ENCODE measurements at regions not wholly inside any gene's neighbourhood (a gene's known extent, or its start where the extent isn't known, plus 50 kb on each side); places are given as distances from the start of the nearest gene placed in this dataset.
"Not testable (repeated sequence)": the region's sequence is repeated elsewhere in the genome, so short reads cannot be mapped to it uniquely, and the experiment has no call there.

GRCh38 chr12:127133675-127134335 is 1133.2 kb upstream of the TMEM132C start:
- DNase-seq, result no peak

GRCh38 chr12:127140864-127141484 is 1126.0 kb upstream of the TMEM132C start:
- not testable (repeated sequence) for DNase-seq

DNA sequence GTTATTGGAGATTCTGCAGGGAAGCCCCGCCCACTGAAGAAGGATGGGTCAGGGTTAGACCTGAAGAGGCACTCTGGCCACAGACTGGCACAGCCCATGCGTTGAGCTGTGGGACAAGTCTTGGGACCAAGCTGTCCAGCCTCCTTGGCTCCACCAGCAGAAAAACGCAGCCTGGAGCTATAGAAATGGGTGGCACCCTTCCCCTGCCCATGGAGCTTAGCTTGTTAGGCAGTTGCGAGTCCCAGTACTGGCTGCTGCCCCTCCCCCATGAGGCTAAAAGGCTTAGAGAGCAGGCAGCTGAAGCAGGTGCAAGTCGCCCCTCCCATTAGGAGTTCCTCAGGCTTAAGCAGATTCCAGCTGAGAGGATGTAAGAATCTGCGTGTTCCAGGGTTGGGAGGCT is 1124.0 kb upstream of the TMEM132C start:
- DNase-seq, result no peak

- DNase-seq, result no peak
These were observed 1122.2 kb upstream of the TMEM132C start for GRCh38 chr12:127144770-127145169.

DNA sequence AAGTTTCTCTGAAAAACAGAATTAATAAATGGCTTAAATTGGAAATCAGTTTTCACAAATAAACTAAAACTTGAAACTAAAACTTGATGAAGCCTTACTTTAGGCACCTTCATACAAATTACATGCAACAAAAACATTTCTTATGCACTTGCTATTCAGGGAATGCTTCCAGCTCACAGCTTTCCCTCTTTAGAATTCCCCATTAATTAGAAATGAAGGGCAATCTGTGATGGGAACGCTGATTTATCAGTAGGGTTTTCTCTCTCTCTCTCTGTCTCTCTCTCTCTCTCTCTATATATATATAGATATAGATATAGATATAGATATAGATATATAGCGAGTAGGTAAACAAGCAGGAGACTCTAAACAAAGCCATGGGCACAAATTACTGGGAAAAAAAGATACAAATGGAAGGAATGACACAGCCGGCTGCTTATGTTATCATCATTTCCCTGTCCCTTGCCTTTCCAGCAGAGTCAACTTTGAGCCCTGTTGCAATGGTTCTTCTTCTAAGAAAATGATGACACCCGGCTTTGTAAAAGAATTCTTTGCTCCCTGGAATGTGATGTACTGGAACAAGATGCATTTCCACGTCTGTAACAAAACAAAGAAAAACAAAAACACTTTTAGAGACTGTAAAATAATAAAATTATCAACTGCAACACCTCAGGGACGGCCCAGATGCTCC is 1121.6 kb upstream of the TMEM132C start:
- no peak for DNase-seq

DNA sequence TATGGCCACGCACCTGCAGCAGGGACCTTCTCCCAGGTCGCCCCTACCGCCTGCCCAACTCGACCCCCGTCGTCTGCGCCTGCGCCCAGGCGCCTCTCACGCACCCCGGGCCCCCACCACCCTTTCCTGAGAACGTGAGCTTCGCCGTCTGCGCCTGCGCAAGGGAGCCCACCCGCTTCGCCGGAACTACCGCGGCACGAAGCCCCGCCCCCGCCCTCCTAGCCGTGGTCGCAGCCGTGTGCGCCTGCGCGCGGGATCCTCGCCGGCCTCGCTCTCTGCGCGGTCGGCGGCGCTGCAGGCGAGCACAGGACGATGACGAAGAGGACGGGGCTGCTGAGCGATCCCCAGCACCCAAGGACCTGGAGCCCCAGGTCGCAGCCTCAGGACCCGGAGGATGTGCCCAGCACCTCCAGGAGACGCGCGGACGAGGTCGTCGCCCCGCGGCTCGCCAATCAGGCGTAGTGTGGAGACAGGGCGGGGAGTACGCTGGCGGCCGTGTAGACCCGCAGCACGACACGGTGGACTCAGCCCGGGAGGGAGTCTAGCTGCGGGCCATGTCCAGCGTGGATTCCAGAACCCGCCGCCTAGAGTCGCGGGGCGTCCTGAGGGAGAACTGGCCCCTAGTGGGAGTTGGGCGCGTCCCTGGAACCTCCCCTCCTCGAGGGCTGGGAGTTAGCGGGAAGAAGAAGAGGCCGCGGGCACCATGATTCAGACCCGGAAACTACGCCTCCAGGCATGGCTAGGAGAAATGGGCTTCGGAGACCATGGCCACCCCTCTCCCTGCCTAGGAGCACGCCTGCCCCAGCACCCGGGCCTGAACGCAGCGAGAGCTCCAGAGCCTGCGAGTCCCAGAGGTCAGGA is 1120.8 kb upstream of the TMEM132C start:
- DNase-seq, result peak; percentile 73

DNA sequence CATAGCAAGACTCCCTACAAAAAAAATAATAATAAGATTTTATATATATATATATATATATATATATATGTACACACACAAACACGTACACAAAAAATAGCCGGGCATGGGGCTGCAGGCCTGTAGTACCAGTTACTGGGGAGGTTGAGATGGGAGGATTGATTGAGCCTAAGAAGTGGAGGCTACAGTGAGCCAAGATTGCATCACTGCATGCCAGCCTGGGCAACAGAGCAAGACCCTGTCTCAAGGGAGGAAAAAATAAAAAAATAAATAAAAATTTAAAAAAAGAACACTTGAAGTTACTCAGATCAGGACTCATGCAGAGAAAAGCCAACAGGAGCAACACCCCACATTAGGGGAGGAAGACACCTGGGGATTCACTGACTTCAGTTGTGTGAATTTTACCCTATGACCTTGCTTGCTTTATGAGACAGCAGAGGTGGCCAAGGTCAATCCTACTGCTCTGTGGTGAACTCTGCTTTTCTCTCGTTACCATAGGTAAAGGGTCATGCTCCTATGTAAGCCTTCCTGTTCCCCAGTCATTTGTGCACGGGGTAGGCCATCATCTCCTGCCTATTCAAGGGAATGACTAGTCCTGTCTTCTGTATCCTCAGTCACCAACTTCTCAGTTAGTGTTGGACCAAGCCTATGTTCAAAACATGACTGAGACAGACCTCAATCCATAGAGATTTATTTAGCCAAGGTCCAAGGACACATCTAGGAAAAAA is 1119.8 kb upstream of the TMEM132C start:
- no peak for DNase-seq

DNA sequence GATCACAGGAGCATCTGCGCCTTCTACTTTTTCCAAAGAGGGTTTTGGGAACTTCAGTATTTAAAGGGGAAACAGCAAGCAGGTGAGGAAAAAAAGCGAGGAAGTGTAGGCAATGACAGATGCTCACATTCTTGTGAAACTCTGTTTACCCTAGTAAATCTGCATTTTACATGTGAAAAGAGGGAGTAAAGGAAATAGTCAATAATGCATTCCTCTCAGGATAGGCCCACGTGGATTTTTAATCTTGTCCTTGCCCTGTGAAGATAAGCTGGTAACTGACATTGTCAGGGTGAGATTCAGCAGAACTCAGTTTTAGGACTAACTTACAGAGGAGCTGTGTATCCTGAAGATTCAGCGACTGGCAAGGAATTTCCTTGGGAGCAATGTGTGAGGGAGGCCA is 1119.2 kb upstream of the TMEM132C start:
- no peak for DNase-seq

DNA sequence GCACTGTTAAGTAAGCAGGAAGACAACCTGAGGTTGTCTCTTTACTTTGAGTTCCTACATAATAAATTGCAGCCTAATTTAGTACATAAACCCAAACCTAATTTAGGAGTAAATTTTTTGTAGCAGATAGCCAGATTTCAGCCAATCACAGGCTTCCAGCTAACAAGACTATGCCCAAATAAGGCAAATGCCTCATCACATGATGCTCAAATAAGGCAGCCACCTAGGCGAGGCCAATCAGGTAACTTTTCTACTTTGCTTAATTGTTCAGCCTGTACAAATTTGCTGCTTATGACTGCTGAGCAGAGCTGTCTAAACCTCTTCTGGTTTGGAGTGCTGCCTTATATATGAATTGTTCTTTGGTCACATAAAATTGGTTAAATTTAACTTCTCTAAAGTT is 1118.7 kb upstream of the TMEM132C start:
- no peak for DNase-seq

GRCh38 chr12:127149226-127149964 is 1117.6 kb upstream of the TMEM132C start:
- no peak for DNase-seq

DNA sequence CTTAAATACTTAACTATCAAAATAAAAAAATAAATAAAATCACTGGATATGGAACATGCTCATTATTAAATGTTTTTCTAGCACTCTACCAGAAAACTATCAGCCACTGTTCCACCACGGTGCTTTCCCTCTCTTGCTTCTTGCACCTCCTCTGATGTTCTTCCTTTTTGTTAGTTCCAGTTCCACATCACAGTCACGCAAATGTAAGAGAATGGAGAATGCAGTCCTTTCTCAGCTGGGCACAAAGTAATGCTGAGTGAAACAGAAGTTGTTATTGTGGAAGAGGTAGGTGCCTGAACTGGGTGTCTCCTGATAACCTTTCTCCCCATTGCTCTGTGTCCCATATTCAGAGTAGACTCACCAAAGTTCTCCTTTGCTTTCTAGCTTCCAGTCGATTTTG is 1116.9 kb upstream of the TMEM132C start:
- DNase-seq, result no peak

GRCh38 chr12:127150479-127150878 is 1116.5 kb upstream of the TMEM132C start:
- no peak for DNase-seq

- DNase-seq, result no peak
These were observed 1116.0 kb upstream of the TMEM132C start for GRCh38 chr12:127150956-127151355.

GRCh38 chr12:127153996-127154395 is 1113.0 kb upstream of the TMEM132C start:
- no peak for DNase-seq

- DNase-seq, result not testable (repeated sequence)
These were observed 1112.1 kb upstream of the TMEM132C start for GRCh38 chr12:127154830-127155229.

- DNase-seq, result not testable (repeated sequence)
These were observed 1110.9 kb upstream of the TMEM132C start for GRCh38 chr12:127155935-127156619.

DNA sequence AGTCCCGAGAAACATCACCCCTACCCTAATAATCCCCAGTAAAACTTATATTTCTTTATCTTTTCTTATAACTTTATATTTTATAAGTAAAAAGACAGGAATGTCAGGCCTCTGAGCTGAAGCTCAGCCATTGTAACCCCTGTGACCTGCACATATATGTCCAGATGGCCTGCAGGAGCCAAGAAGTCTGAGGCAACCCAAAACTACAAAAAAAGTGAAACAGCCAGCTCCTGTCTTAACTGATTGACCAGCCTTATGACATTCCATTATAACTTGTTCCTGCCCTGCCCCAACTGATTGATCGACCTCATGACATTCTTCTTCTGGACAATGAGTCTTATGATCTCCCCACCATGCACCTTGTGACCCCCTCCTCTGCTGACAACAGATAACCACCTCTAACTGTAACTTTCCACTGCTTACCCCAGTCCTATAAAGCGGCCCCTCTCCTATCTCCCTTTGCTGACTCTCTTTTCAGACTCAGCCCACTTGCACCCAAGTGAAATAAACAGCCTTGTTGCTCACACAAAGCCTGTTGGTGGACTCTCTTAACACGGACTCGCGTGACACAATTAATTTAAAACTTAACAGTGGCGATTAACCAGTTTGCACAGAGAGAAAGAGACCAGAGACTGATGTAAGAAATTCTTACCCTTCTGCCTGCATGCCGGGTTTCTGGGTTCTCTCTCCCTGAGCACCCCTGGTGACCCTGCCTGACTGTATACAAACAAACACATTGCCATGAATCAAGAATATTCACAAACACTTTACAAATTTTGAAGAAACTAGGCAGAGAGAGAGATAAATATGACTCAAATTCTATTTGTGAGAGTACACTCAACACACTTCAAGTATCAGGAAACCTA is 1109.2 kb upstream of the TMEM132C start:
- DNase-seq, result not testable (repeated sequence)

DNA sequence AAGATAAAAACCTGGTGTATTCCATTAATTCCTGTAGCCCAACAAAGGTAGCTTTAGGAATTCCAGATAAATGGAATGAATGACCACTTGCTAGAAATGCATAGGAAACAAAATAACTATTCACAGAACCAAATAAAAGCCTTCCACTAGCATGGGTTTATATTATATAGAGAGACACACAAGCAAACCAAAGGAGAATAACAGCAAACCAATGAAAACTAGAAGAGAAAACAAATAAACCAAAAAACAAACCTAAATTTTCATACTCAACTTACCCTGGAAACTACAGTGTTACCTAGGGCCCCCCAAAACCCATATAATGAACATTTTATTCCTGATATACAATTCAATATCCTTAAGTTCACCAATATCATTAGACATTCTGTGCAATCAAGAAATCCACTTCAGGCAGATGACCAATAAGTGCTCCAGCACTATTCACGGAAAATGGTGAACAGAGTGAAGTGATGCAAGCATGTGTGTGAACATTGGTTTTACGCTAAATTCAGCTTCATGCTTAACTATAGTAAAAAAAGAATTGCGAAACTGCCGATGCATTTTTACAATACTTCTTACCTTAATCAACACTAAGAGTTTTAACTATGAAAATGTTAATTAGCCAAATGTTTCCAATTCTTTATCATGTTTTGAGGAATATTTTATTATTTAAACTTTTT is 1108.4 kb upstream of the TMEM132C start:
- DNase-seq, result no peak

DNA sequence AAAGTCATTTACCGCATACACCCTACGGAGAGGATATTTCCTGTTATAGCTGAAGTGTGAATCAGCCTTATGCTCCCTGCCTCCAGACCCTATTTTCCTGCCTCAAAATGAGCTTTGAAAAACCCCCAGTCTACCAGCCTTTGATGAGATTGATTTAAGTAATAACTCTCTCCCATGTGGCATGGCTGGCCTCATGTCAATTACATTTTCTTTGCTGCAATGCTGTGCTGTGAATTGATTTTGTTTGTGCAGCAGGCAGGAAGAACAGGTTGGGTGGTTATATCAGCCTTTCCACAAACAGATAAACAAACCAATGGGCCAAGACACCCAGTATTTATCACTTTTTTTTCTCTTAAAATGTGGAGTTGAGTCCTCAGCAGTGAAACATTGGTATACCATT is 1105.5 kb upstream of the TMEM132C start:
- no peak for DNase-seq

DNA sequence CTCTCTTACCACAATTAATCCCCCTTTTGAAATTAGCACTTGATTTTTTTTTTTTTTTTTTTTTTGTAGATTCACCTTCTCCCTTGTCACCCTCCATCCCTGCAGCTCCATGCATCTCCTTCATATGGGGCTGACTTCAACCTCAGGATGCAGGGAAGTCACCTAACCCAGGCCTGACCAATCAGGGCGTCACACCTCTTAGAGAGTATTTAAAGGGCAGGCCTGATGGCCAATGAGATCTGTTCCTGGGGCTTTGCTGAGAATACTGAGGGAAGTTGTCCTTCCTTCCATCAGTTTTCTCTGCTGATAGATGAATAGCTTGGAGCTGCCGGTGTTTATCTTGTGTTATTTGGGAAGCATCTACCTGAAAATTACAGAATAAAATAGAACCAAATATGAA is 1104.7 kb upstream of the TMEM132C start:
- DNase-seq, result no peak

All from CD4-positive, alpha-beta T cell treated with Interleukin-4 for 4 hours (primary cell).